Nephron progenitor cell (in vitro differentiated cells): ENCODE measurements at regions not wholly inside any gene's neighbourhood (a gene's known extent, or its start where the extent isn't known, plus 50 kb on each side); places are given as distances from the start of the nearest gene placed in this dataset.

Experiments used
- DNase-seq: peaks from one replicate; pipeline ENCODE4 v3.0.0; 2021
- H3K27ac Mint-ChIP-seq: 2 replicates; pipeline ENCODE4 v1.8.0; 2021; ENCODE audit warnings: mild to moderate bottlenecking, moderate library complexity, mixed read lengths
- H3K27me3 Mint-ChIP-seq: 2 replicates; pipeline ENCODE4 v1.8.0; 2021; ENCODE audit warnings: mild to moderate bottlenecking, low read depth, mixed read lengths; ENCODE audit not compliant: poor library complexity
- H3K36me3 Mint-ChIP-seq: 2 replicates; pipeline ENCODE4 v1.8.0; 2021; ENCODE audit warnings: low read depth, mixed read lengths
- H3K4me1 Mint-ChIP-seq: 2 replicates; pipeline ENCODE4 v1.8.0; 2021; ENCODE audit warnings: mixed read lengths
- H3K4me3 Mint-ChIP-seq: 2 replicates; pipeline ENCODE4 v1.8.0; 2021; ENCODE audit warnings: mild to moderate bottlenecking, moderate library complexity, mixed read lengths
- H3K9me3 Mint-ChIP-seq: 2 replicates; pipeline ENCODE4 v1.8.0; 2021; ENCODE audit warnings: mild to moderate bottlenecking, moderate library complexity, mixed read lengths
- CTCF ChIP-seq: fragments of 200-600 bp; sonication (generic); IDR thresholded peaks from 2 replicates; pipeline ENCODE4 v1.5.0; 2021; ENCODE audit warnings: antibody characterized with exemption

- Mint-ChIP-seq H3K36me3 (no peaks in the 10 kb centered on the region), H3K9me3 (no peaks in the 10 kb centered on the region), H3K27ac (no peak overlapping the region), H3K4me3 (no peak overlapping the region), H3K27me3 (no peaks in the 10 kb centered on the region), H3K4me1 (peaks cover 21% of the 10 kb centered on the region)
- DNase-seq, result no peak
- TF ChIP-seq CTCF, result no peak
Measured at GRCh38 chr4:124333466-124333865, 379.1 kb downstream of the ANKRD50 start.

GRCh38 chr4:124334119-124334518 lies 378.4 kb downstream of the ANKRD50 start:
- TF ChIP-seq CTCF, result peak; percentile 58
- no peak overlapping the region for H3K4me3 Mint-ChIP-seq
- peak; percentile 20 for DNase-seq
- no peaks in the 10 kb centered on the region for H3K36me3 Mint-ChIP-seq
- H3K4me1 Mint-ChIP-seq, result peaks cover 15% of the 10 kb centered on the region
- H3K27ac Mint-ChIP-seq, result no peak overlapping the region
- H3K9me3 Mint-ChIP-seq, result no peaks in the 10 kb centered on the region
- H3K27me3 Mint-ChIP-seq, result no peaks in the 10 kb centered on the region

- Mint-ChIP-seq H3K4me1 (peaks cover 6% of the 10 kb centered on the region), H3K9me3 (peaks cover 8% of the 10 kb centered on the region), H3K4me3 (no peak overlapping the region), H3K27me3 (no peaks in the 10 kb centered on the region), H3K27ac (no peak overlapping the region), H3K36me3 (peaks cover 7% of the 10 kb centered on the region)
- TF ChIP-seq CTCF, result no peak
- DNase-seq, result no peak
Measured at GRCh38 chr4:124337874-124338273, 374.7 kb downstream of the ANKRD50 start.

- Mint-ChIP-seq H3K9me3 (peaks cover 8% of the 10 kb centered on the region), H3K27ac (no peak overlapping the region), H3K27me3 (no peaks in the 10 kb centered on the region), H3K4me3 (no peak overlapping the region), H3K36me3 (peaks cover 7% of the 10 kb centered on the region), H3K4me1 (no peaks in the 10 kb centered on the region)
- TF ChIP-seq CTCF, result no peak
- DNase-seq, result no peak
Measured at GRCh38 chr4:124343661-124344171, 368.8 kb downstream of the ANKRD50 start.

GRCh38 chr4:124372916-124373315 lies 339.6 kb downstream of the ANKRD50 start:
- no peaks in the 10 kb centered on the region for H3K27me3 Mint-ChIP-seq
- H3K36me3 Mint-ChIP-seq, result no peaks in the 10 kb centered on the region
- H3K4me1 Mint-ChIP-seq, result no peaks in the 10 kb centered on the region
- H3K27ac Mint-ChIP-seq, result no peak overlapping the region
- no peak for DNase-seq
- no peak for TF ChIP-seq CTCF
- H3K4me3 Mint-ChIP-seq, result no peak overlapping the region
- peaks cover 23% of the 10 kb centered on the region for H3K9me3 Mint-ChIP-seq

GRCh38 chr4:124386163-124386562 lies 326.4 kb downstream of the ANKRD50 start:
- no peak for TF ChIP-seq CTCF
- Mint-ChIP-seq H3K9me3 (no peaks in the 10 kb centered on the region), H3K27me3 (no peaks in the 10 kb centered on the region), H3K4me1 (no peaks in the 10 kb centered on the region), H3K4me3 (no peak overlapping the region), H3K36me3 (no peaks in the 10 kb centered on the region), H3K27ac (no peak overlapping the region)
- DNase-seq, result no peak
